ENCODE measurements at regions not wholly inside any gene's neighbourhood (a gene's known extent, or its start where the extent isn't known, plus 50 kb on each side); places are given as distances from the start of the nearest gene placed in this dataset.

DNA sequence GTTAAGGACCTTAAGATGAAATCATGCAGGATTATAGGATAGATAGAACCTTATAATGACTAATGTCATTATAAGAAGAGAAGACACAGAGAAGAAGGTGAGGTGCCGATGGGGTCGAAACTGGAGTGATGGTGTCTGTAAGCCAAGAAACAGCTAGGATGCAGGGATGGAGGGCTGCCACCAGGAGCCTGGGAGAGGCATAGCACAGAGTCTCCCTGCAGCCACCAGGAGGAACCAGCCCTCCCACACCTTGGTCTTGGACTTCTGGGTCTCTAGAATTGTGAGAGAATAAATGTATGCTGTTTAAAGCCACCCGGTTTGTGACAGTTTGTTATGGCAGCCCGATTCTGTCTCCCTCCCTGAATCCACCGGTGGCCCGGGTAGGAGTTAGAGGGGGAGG, 337.2 kb upstream of the AJAP1 start:
- no peak overlapping the region for H3K4me3 ChIP-seq (ENCODE audit: control insufficient read depth, low read depth, low read length)
- DNase-seq (ENCODE audit: low read depth): no peak
- TF ChIP-seq, protein P1, sequence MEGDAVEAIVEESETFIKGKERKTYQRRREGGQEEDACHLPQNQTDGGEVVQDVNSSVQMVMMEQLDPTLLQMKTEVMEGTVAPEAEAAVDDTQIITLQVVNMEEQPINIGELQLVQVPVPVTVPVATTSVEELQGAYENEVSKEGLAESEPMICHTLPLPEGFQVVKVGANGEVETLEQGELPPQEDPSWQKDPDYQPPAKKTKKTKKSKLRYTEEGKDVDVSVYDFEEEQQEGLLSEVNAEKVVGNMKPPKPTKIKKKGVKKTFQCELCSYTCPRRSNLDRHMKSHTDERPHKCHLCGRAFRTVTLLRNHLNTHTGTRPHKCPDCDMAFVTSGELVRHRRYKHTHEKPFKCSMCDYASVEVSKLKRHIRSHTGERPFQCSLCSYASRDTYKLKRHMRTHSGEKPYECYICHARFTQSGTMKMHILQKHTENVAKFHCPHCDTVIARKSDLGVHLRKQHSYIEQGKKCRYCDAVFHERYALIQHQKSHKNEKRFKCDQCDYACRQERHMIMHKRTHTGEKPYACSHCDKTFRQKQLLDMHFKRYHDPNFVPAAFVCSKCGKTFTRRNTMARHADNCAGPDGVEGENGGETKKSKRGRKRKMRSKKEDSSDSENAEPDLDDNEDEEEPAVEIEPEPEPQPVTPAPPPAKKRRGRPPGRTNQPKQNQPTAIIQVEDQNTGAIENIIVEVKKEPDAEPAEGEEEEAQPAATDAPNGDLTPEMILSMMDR (conservative IDR thresholded peaks at IDR 0.05; ENCODE audit: control insufficient read depth, insufficient read depth, low read depth, low read length): no peak

DNA sequence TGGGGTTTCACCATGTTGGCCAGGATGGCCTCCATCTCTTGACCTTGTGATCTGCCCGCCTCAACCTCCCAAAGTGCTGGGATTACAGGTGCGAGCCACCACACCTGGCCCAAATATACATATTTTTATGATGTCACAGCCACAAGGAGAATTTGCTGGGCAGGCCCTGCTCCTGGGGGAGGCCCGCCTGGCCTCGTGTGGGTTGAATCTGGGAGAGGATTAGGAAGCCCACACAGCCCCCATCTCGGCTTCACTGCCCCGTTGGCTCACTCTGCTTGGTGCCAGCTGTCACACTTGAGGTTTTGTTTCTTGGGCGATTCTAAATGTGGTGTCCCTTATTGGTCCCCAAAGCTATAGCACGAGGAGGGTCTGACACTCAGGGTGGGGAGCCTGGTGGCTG, 335.7 kb upstream of the AJAP1 start:
- TF ChIP-seq, protein P1 (conservative IDR thresholded peaks at IDR 0.05; ENCODE audit: control insufficient read depth, insufficient read depth, low read depth, low read length): no peak
- H3K4me3 ChIP-seq (ENCODE audit: control insufficient read depth, low read depth, low read length): no peak overlapping the region
- no peak for DNase-seq (ENCODE audit: low read depth)

DNA sequence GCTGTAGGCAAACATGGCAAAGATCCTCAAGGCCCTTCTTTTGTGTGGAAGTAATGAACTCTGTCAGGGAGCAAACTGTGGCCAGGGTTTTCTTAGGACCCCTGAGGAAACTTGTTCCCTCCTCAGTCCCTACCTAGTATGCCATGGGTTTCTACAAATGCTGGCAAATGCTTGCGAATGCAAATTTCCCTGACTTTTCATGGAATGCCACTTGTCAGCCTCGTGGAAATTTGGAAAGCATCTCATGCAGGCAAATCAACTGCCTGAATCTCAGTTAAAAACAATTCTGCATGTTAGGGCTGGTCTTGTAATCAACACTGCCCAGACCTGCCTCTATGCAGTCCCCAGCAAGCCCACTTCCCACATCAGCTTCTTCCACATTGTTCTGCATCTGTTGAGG, 334.9 kb upstream of the AJAP1 start:
- no peak for DNase-seq (ENCODE audit: low read depth)
- H3K4me3 ChIP-seq (ENCODE audit: control insufficient read depth, low read depth, low read length): no peak overlapping the region
- TF ChIP-seq, protein P1 (conservative IDR thresholded peaks at IDR 0.05; ENCODE audit: control insufficient read depth, insufficient read depth, low read depth, low read length): no peak

DNA sequence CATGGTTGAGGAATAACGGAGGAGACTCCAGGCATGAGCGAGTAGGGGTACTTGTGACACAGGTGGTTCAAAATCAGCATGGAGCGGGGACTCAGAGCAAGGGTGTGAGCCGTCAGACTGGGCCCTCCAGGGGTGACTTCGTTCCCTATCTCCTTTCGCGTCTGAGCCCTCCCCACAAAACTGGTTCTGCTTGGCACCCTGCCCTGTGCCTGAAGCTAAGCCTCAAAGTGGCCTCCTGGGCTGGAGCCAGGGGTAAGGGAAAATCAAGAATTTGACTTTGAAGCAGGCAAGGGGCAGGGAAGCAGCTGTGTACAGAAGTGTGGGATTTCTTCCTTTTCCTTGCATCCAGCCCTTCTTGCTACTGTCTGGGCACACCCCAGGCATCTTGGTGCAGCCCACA, 331.5 kb upstream of the AJAP1 start:
- TF ChIP-seq, protein P1 (conservative IDR thresholded peaks at IDR 0.05; ENCODE audit: control insufficient read depth, insufficient read depth, low read depth, low read length): no peak
- no peak for DNase-seq (ENCODE audit: low read depth)
- H3K4me3 ChIP-seq (ENCODE audit: control insufficient read depth, low read depth, low read length): no peak overlapping the region

DNA sequence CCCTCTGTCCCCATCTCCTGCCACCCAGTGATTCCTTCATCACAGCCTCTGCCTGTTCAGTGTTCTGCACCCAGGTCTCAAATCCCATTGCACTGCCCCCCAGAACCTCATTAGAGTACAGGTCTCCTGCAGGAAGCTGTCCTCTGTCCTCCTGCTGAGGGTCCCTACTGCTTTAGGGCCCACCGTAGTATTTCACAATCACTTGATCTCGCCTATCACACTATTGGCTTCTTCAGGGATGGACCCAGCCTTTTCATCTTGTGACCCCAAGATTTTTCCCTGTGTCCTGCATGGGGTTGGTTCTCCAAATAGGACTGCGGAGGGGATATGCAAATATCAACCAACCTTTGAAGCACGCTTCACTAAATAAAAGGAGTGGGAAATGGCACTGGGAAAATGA, 331.1 kb upstream of the AJAP1 start:
- TF ChIP-seq, protein P1 (conservative IDR thresholded peaks at IDR 0.05; ENCODE audit: control insufficient read depth, insufficient read depth, low read depth, low read length): no peak
- H3K4me3 ChIP-seq (ENCODE audit: control insufficient read depth, low read depth, low read length): no peak overlapping the region
- no peak for DNase-seq (ENCODE audit: low read depth)

DNA sequence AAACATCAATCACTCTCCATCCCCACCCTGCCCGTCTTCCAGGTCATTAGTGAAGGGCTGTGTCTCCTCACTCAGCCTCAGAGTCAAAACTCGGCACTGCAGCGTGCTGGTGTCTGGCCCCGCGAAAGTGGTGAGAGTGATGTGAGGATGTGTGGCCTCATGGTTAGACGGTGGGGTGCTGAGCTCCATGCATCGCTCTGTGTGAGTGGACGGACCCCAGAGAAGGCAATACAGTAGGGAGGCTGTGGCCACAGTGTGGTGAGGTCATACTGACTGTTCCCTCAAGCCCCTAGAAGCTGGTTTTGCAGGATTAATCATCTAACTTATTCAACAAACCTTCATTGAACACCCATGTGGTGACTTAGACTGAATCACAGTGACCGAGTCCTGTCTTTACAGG, 329.9 kb upstream of the AJAP1 start:
- no peak for DNase-seq (ENCODE audit: low read depth)
- H3K4me3 ChIP-seq (ENCODE audit: control insufficient read depth, low read depth, low read length): no peak overlapping the region
- TF ChIP-seq, protein P1 (conservative IDR thresholded peaks at IDR 0.05; ENCODE audit: control insufficient read depth, insufficient read depth, low read depth, low read length): no peak

DNA sequence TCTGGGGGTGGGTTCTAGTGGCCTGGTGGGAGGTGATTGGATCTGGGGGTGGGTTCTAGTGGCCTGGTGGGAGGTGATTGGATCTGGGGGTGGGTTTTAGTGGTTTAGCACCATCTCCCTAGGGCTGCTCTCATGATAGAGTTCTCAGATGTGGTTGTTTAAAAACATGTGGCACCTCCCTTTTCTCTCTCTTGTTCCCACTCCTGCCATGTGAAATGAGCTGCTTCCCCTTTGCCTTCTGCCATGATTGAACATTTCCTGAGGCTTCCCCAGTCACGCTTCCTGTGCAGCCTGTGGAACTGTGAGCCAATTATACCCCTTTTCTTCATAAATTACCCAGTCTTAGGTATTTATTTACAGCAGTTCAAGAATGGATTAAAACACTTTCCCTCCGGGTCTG, 327.3 kb upstream of the AJAP1 start:
- no peak for DNase-seq (ENCODE audit: low read depth)
- TF ChIP-seq, protein P1 (conservative IDR thresholded peaks at IDR 0.05; ENCODE audit: control insufficient read depth, insufficient read depth, low read depth, low read length): no peak

More for the DNA sequence above, 327.3 kb upstream of the AJAP1 start:
- H3K4me3 ChIP-seq (ENCODE audit: control insufficient read depth, low read depth, low read length): no peak overlapping the region
